Esophagus muscularis mucosa (tissue), 4 donors: ENCODE measurements at regions not wholly inside any gene's neighbourhood (a gene's known extent, or its start where the extent isn't known, plus 50 kb on each side); places are given as distances from the start of the nearest gene placed in this dataset.

Experiments
- DNase-seq: peaks from one replicate; pipeline ENCODE4 v3.0.0-alpha.2; 2017; ENCODE audit errors: extremely low spot score
- H3K27ac ChIP-seq, 4 donors: fragments of 200-600 bp; sonication (generic); replicated peaks in 1 of 4; 1 replicate in 3 of 4; 2 replicates in 1 of 4; pipeline ENCODE4 v1.5.1; 2016 to 2019; ENCODE audit warnings: mild to moderate bottlenecking in 1 of 4
- H3K27me3 ChIP-seq, 4 donors: fragments of 200-600 bp; sonication (generic); one replicate each; pipeline versions ENCODE4 v1.5.1 to v1.6.0; 2016 to 2019
- H3K36me3 ChIP-seq, 4 donors: fragments of 200-600 bp; sonication (generic); one replicate each; pipeline ENCODE4 v1.5.1; 2016 to 2019
- H3K4me1 ChIP-seq, 4 donors: fragments of 200-600 bp; sonication (generic); one replicate each; pipeline ENCODE4 v1.5.1; 2016 to 2019
- H3K4me3 ChIP-seq, 4 donors: fragments of 200-600 bp; sonication (generic); 1 replicate in 2 of 4; 2 replicates in 2 of 4; pipeline ENCODE4 v1.5.1; 2016 to 2019; ENCODE audit warnings: mild to moderate bottlenecking in 4 of 4, moderate library complexity in 1 of 4
- H3K9me3 ChIP-seq, 4 donors: fragments of 200-600 bp; sonication (generic); 1 replicate in 3 of 4; 2 replicates in 1 of 4; pipeline ENCODE4 v1.5.1; 2016 to 2019
- EP300 ChIP-seq: sonication (generic); formaldehyde crosslinking; IDR thresholded peaks from one replicate; pipeline ENCODE4 v1.6.1; 2017; ENCODE audit warnings: antibody characterized with exemption
- POLR2A ChIP-seq: fragments of 450-650 bp; IDR thresholded peaks from one replicate; pipeline ENCODE4 v1.6.1; 2017; ENCODE audit warnings: antibody characterized with exemption, moderate library complexity, mild to moderate bottlenecking, low read depth
- POLR2AphosphoS5 ChIP-seq, 2 donors: sonication (generic); formaldehyde crosslinking; IDR thresholded peaks; one replicate each; pipeline ENCODE4 v1.6.1; 2017; ENCODE audit warnings: antibody characterized with exemption in 2 of 2
- WGBS: methylation state at CpG from one replicate; pipeline ENCODE4 v1.1.5; 2018; 5-methylcytosine and 5-hydroxymethylcytosine counted together
- intact Hi-C: fragments of 100-400 bp; cut with DNase I; formaldehyde crosslinking; loops from one replicate; pipeline ENCODE4 v1.15.1; 2023
- TF ChIP-seq, protein P1 (sequence below), 3 experiments: fragments of 200-600 bp in 2 of 3; fragments of 450-650 bp in 1 of 3; sonication (generic) in 2 of 3; IDR thresholded peaks; one replicate each; pipeline ENCODE4 v1.5.1; 2017 to 2019; ENCODE audit warnings: antibody characterized with exemption in 3 of 3, mild to moderate bottlenecking in 2 of 3, moderate library complexity in 1 of 3

DNA sequence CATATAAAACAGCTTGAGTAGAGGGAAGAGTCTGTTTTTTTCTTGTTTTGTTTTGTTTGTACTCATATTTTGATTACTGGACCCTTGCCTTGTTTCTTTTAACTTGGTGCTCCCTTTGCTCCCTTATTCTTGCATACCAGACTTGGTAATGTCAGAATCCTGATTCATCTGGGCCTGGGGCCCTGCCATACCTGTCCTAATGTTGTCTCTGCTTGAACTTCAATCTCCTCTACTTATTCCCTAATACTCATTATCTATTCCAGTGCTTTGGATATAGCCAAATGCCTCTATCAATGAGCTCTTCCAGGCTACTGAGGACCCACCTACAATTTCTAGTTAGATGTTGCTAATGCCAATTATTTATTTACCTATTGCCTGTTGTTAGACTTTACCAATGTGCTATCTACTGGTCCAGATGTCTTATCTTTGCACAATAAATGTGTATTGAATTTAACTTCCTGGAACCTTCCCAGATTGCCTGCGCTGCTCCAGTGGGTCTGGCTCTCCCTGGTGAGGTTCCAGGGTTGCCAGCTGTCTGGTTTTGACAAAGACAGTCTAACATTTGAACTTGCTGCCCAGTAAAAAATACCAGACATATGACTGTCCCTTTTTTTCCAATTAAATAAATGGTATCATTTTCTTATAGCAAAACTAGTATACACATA lies 64.4 kb upstream of the ACSL4 start:
- Histone ChIP-seq H3K4me1 (no peaks in the 10 kb centered on the region), H3K27me3 (no peaks in the 10 kb centered on the region), H3K4me3 (no peak overlapping the region), H3K36me3 (no peaks in the 10 kb centered on the region), H3K27ac (no peak overlapping the region), H3K9me3 (no peaks in the 10 kb centered on the region)
- DNase-seq, result no peak
- intact Hi-C loops, result no loop called here
- 50% methylated on average over 1 of the region's 1 CpG for WGBS
- TF ChIP-seq EP300, result no peak
- no peak for TF ChIP-seq POLR2A
- TF ChIP-seq, protein P1, sequence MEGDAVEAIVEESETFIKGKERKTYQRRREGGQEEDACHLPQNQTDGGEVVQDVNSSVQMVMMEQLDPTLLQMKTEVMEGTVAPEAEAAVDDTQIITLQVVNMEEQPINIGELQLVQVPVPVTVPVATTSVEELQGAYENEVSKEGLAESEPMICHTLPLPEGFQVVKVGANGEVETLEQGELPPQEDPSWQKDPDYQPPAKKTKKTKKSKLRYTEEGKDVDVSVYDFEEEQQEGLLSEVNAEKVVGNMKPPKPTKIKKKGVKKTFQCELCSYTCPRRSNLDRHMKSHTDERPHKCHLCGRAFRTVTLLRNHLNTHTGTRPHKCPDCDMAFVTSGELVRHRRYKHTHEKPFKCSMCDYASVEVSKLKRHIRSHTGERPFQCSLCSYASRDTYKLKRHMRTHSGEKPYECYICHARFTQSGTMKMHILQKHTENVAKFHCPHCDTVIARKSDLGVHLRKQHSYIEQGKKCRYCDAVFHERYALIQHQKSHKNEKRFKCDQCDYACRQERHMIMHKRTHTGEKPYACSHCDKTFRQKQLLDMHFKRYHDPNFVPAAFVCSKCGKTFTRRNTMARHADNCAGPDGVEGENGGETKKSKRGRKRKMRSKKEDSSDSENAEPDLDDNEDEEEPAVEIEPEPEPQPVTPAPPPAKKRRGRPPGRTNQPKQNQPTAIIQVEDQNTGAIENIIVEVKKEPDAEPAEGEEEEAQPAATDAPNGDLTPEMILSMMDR (IDR thresholded peaks at IDR 0.05), result no peak

DNA sequence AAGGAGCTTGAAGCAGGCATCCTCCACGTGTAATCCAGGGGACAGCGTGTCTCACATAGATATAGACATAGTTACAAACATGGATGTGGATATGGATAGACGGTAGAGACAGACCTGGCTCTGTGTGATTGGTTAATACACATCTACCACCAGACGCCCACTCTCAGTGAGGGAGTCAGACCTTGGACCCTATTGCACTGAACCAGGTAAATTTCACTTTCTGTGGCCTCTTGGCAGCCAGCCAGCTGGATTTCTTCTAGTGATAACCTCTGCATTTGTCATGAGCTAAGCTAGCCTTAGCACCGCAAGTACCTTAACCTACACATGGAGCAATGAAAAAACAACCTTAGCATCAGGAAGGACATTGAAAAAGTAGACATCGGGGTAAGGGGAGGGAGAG lies 79.2 kb upstream of the ACSL4 start:
- Histone ChIP-seq H3K27ac (no peak overlapping the region), H3K27me3 (peaks cover 0 to 4% (median 0%) of the 10 kb centered on the region in 4 donors), H3K4me3 (no peak overlapping the region), H3K36me3 (no peaks in the 10 kb centered on the region), H3K9me3 (no peaks in the 10 kb centered on the region), H3K4me1 (no peaks in the 10 kb centered on the region)
- DNase-seq, result no peak
- intact Hi-C loops, result no loop called here
- TF ChIP-seq, protein P1 (IDR thresholded peaks at IDR 0.05), result no peak
- WGBS, result 75% methylated on average over 6 of the region's 6 CpGs

DNA sequence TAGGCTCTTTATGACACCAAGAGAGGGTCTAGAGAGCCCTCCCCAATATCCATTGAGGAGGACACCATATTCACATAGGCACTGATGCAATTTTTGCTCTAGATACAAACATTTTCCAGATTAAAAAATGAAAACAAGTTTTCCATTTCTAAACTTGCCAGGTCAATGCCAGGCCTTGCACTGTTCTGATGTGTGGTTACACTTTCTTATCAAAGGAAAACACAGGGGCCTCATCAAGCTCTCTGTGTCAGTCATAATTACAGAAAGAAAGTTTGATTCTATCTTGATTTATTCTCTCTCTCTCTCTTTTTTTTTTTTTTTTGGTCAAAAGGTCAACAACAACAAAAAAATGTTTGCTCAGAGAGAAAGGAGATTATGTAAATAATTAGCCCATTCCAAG lies 80.2 kb upstream of the ACSL4 start:
- DNase-seq, result no peak
- intact Hi-C loops, result no loop called here
- Histone ChIP-seq H3K36me3 (no peaks in the 10 kb centered on the region), H3K27ac (no peak overlapping the region), H3K4me3 (no peak overlapping the region), H3K4me1 (no peaks in the 10 kb centered on the region), H3K9me3 (no peaks in the 10 kb centered on the region), H3K27me3 (peaks cover 0 to 4% (median 0%) of the 10 kb centered on the region in 4 donors)
- no peak for TF ChIP-seq EP300
- no peak for TF ChIP-seq POLR2AphosphoS5 (IDR thresholded peaks at IDR 0.05)
- no peak for TF ChIP-seq POLR2A
- TF ChIP-seq, protein P1 (IDR thresholded peaks at IDR 0.05), result no peak

DNA sequence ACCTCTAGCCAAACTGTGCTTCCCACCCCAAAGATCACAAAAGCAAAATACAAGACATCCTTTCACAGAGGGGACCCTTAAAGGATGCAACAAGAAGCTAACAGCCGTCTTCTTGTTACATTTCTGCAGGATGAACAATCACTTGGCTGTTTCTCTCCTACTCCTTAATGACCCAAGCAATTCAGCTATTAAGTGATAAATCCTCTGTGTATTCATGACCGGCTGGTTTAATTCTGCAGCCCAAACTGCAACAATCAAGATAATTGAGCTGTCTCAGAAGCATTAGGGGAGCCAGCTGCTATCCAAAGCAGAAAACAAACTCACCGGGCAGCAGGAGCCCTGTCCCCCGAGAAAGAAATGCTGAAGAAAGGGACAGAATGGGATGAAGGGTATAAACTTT lies 85.9 kb upstream of the ACSL4 start:
- Histone ChIP-seq H3K4me1 (no peaks in the 10 kb centered on the region), H3K4me3 (no peak overlapping the region), H3K27ac (no peak overlapping the region), H3K27me3 (no peaks in the 10 kb centered on the region), H3K9me3 (no peaks in the 10 kb centered on the region), H3K36me3 (no peaks in the 10 kb centered on the region)
- intact Hi-C loops, result no loop called here
- DNase-seq, result no peak
- no peak for TF ChIP-seq POLR2AphosphoS5 (IDR thresholded peaks at IDR 0.05)
- TF ChIP-seq, protein P1 (IDR thresholded peaks at IDR 0.05), result no peak
- WGBS, result 61% methylated on average over 4 of the region's 4 CpGs

DNA sequence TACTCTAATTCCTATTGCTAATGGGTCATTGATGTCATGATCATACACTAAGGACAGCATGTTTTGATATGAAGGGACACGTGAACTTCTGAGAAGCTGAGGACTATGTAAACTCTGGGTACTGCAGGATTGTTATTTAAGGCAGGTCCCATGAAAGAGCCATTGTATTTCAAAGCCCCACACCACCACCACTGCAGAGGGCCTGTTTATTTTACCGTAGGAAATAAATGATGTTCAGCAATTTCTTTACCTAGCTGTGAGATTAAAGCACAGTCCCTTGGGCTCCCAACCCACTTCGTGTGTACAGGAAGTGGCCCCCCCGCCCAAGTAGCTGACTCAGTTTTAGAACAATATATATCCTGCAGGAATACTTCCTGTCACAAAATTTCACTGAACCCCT lies 89.8 kb upstream of the ACSL4 start:
- H3K9me3 ChIP-seq, result no peaks in the 10 kb centered on the region
- H3K36me3 ChIP-seq, result no peaks in the 10 kb centered on the region
- intact Hi-C loops, result no loop called here
- TF ChIP-seq POLR2AphosphoS5 (IDR thresholded peaks at IDR 0.05), result no peak
- TF ChIP-seq, protein P1 (IDR thresholded peaks at IDR 0.05), result no peak
- no peak for TF ChIP-seq POLR2A
- no peak for TF ChIP-seq EP300
- WGBS, result 38% methylated on average over 3 of the region's 4 CpGs
- H3K27me3 ChIP-seq, result no peaks in the 10 kb centered on the region
- H3K4me1 ChIP-seq, result no peaks in the 10 kb centered on the region
- no peak overlapping the region for H3K4me3 ChIP-seq
- DNase-seq, result no peak
- H3K27ac ChIP-seq, result no peak overlapping the region
